GM13977 (cell line): ENCODE measurements at regions not wholly inside any gene's neighbourhood (a gene's known extent, or its start where the extent isn't known, plus 50 kb on each side); places are given as distances from the start of the nearest gene placed in this dataset.

ENCODE experiments used
- DNase-seq: peaks from one replicate; pipeline ENCODE4 v3.0.0; 2012; ENCODE audit warnings: low spot score
- in situ Hi-C: fragments of 300-500 bp; cut with MboI; formaldehyde crosslinking; loops from one replicate; pipeline ENCODE4 v1.12.0; 2022; ENCODE audit warnings: low sequenced_read_pairs, low pct_unique_long_range_greater_than_20kb, mixed read lengths, inconsistent platforms; ENCODE audit not compliant: unreplicated experiment
- TF ChIP-seq, protein P1 (sequence below): IDR thresholded peaks from 2 replicates; pipeline ENCODE4 v1.5.1; 2012; ENCODE audit warnings: mild to moderate bottlenecking, control low read depth; ENCODE audit not compliant: insufficient read depth; ENCODE audit errors: extremely low read depth, missing control alignments

DNA sequence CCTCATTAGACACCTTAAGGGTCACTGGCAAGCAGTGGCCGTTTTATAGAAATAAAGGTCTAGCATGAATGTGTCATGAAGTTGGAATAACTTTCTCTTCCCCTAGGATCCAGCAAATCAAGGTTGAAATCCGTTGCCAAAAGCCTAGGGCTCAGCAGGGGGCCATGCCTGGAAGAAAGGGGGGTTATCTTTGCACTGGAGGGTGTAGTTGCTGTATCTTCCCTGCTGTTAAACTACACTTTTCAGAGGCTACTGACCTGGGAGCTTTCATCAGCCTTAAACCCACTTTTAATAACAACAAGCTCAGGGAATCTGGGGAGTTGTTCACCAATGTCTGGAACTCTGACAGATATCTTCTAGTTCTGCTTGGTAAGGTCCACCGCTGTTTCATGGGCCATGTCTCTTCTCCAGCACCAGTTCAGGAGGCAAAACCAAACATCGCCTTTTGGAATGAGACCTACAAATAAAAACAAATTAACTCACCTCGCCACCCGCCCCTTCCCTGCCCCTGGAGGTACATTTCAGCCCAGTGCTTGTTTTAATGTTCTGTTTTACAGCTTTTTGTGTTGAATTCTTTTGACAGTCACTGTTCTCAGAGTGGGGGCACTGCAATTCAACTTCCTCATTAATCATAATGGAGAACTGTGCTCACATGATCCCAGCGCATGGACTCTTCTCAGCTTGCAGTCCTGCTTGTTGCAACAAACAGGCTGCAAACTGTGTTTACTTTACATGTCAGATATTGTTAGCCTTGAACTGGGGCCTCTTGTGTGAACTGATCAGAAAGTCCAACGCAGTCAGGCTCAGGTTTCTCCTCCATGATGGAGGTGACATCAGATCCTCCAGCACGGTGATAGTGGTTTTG, 508.7 kb downstream of the KCNJ2 start:
- TF ChIP-seq, protein P1, sequence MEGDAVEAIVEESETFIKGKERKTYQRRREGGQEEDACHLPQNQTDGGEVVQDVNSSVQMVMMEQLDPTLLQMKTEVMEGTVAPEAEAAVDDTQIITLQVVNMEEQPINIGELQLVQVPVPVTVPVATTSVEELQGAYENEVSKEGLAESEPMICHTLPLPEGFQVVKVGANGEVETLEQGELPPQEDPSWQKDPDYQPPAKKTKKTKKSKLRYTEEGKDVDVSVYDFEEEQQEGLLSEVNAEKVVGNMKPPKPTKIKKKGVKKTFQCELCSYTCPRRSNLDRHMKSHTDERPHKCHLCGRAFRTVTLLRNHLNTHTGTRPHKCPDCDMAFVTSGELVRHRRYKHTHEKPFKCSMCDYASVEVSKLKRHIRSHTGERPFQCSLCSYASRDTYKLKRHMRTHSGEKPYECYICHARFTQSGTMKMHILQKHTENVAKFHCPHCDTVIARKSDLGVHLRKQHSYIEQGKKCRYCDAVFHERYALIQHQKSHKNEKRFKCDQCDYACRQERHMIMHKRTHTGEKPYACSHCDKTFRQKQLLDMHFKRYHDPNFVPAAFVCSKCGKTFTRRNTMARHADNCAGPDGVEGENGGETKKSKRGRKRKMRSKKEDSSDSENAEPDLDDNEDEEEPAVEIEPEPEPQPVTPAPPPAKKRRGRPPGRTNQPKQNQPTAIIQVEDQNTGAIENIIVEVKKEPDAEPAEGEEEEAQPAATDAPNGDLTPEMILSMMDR, result no peak
- DNase-seq, result no peak
- in situ Hi-C loops, result no loop called here

- in situ Hi-C loops, result no loop called here
- TF ChIP-seq, protein P1, result no peak
- no peak for DNase-seq
Measured at GRCh38 chr17:70678889-70679288, 509.6 kb downstream of the KCNJ2 start.

GRCh38 chr17:70683936-70684335, 514.6 kb downstream of the KCNJ2 start:
- no peak for DNase-seq
- TF ChIP-seq, protein P1, result no peak
- in situ Hi-C loops, result no loop called here

DNA sequence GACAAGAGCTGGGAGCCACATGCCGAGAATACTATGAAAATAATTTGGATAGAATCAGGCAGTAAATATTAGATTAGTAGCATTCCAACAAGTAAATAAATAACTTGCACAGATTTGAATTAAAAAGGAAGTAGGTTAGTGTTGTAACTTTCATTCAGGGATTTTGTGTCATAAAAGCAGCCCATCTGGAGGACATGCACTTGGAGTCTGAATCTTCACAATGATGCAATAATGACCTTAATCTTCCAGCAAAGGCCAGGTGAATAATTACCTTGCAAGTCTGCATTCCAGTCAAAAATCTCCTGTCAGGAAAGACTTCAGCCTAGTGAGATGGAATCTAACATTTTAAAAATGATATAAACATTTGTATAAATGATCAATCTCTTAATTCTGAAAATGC, 518.1 kb downstream of the KCNJ2 start:
- TF ChIP-seq, protein P1, result no peak
- in situ Hi-C loops, result no loop called here
- no peak for DNase-seq

DNA sequence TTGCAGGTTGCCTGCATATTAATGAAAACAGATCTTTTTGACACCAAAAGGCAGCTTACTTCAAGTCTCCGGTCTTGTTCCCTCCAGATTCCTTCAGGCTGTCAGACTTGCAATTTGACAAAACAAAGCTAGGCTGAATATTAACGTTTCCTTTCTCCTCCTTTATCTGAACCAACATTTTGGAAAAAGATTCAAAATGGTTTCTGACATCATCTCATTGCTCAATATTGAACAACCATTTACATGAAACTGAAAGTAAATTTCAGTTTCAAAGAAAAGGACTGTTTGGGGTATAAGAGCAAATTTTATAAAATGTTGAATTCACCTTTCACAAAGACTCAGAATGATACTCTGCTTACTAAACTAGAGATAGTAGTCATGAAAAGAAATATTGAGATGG, 521.8 kb downstream of the KCNJ2 start:
- TF ChIP-seq, protein P1, result no peak
- in situ Hi-C loops, result no loop called here
- DNase-seq, result no peak

- TF ChIP-seq, protein P1, result no peak
- in situ Hi-C loops, result no loop called here
- DNase-seq, result no peak
Measured at GRCh38 chr17:70699408-70699807, 530.1 kb downstream of the KCNJ2 start.
